ENCODE measurements at regions not wholly inside any gene's neighbourhood (a gene's known extent, or its start where the extent isn't known, plus 50 kb on each side); places are given as distances from the start of the nearest gene placed in this dataset.

DNA sequence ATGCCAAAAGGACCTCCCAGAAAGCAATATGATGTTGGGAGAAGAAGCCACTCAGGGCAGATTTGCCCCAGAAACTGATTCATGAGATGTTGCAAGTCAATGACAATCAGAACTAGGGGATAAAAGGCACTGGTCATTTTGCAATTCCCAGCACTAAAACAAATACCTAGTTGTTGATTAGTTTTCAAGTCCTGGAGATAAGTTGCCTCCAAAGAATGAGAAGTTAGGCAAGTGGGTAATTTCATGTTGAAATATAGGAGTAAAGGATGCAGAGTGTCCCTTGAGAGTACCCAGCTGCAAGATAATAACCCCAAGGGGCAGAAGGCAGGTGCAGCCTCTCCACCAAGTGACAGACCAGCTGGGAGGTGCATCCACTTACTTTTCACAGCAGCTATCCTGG lies 363.6 kb downstream of the PBX1 start (continued):
- TF ChIP-seq REST (IDR thresholded peaks at IDR 0.05; ENCODE audit: low read depth) (no peak), ATF3 (IDR thresholded peaks at IDR 0.05) (no peak), SP1 (IDR thresholded peaks at IDR 0.05; ENCODE audit: low read depth) (no peak), ELF1 (IDR thresholded peaks at IDR 0.05; ENCODE audit: borderline replicate concordance, low read depth) (no peak), SRF (IDR thresholded peaks at IDR 0.05; ENCODE audit: low read depth) (no peak), ZNF274 (IDR thresholded peaks at IDR 0.05; ENCODE audit: low read depth, low read length) (no peak)
- TF ChIP-seq, protein P1, sequence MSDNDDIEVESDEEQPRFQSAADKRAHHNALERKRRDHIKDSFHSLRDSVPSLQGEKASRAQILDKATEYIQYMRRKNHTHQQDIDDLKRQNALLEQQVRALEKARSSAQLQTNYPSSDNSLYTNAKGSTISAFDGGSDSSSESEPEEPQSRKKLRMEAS (IDR thresholded peaks at IDR 0.05): no peak

DNA sequence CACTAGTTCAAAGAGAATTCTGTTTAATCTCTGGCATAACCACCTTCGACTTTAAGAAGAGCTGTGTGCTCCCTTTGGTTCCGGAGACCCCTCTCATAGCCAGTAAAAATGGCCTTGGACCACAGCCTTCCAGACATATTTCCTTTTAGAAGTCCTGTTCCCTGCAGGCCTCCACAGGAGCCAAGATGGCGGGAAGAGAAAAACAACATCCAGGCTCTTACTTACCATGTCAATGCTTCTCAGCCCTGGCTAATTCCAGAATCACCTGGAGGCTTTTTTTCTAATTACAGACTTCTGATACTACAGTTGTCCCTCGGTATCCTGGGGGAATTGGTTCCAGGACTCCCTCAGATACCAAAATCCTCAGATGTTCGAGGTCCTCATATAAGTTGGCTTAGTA lies 362.5 kb downstream of the PBX1 start:
- peaks cover 5% of the 10 kb centered on the region; the same call in 1 of the 2 replicates for H3K27me3 ChIP-seq (ENCODE audit: insufficient read depth, low read length)
- no peak overlapping the region for H2AFZ ChIP-seq (ENCODE audit: low read depth, low read length, poor library complexity, severe bottlenecking)
- intact Hi-C loops (cut with micrococcal nuclease): no loop called here
- H3K4me1 ChIP-seq (ENCODE audit: control insufficient read depth in 1 of 2, insufficient read depth in 2 of 2, low read length in 2 of 2): no peaks in the 10 kb centered on the region
- no peak overlapping the region for H3K27ac ChIP-seq (ENCODE audit: low read depth, low read length)
- ChIA-PET RAD21 (ENCODE audit: low non-redundant PET in 1 of 2, low total read pairs in 2 of 2, uncharacterized antibody in 2 of 2, unreplicated experiment in 2 of 2) (no interaction called here), CTCF (no interaction called here), POLR2A (no interaction called here)
- no peaks in the 10 kb centered on the region for H3K36me3 ChIP-seq (ENCODE audit: control insufficient read depth in 1 of 2, insufficient read depth in 2 of 2, low read length in 2 of 2)
- TF ChIP-seq ELF1 (IDR thresholded peaks at IDR 0.05; ENCODE audit: borderline replicate concordance, low read depth): no peak
- no peak for TF ChIP-seq CEBPB (IDR thresholded peaks at IDR 0.05; ENCODE audit: low read depth)
- no peak for TF ChIP-seq SRF (IDR thresholded peaks at IDR 0.05; ENCODE audit: low read depth)
- no peak for TF ChIP-seq CTCF (IDR thresholded peaks at IDR 0.05 in 2 of 3, conservative IDR thresholded peaks at IDR 0.05 in 1 of 3; ENCODE audit: borderline replicate concordance in 1 of 3, insufficient read depth in 1 of 3, low read depth in 2 of 3, low read length in 2 of 3)
- TF ChIP-seq ZNF274 (IDR thresholded peaks at IDR 0.05; ENCODE audit: low read depth, low read length): no peak
- TF ChIP-seq EGR1 (IDR thresholded peaks at IDR 0.05; ENCODE audit: low read depth): no peak
- no peak for TF ChIP-seq FOSL1 (IDR thresholded peaks at IDR 0.05; ENCODE audit: low read depth)
- no peak for TF ChIP-seq CBX3 (IDR thresholded peaks at IDR 0.05; ENCODE audit: low read depth)
- no peak for TF ChIP-seq EZH2phosphoT487 (IDR thresholded peaks at IDR 0.05; ENCODE audit: borderline replicate concordance)
- no peak for TF ChIP-seq ZFX (IDR thresholded peaks at IDR 0.05)
- TF ChIP-seq RAD21 (IDR thresholded peaks at IDR 0.05; ENCODE audit: low read depth): no peak
- no peak for TF ChIP-seq ATF3 (IDR thresholded peaks at IDR 0.05)
- TF ChIP-seq POLR2A (IDR thresholded peaks at IDR 0.05; ENCODE audit: borderline replicate concordance, extremely low read depth, insufficient read depth, insufficient read length): no peak
- TF ChIP-seq JUND (IDR thresholded peaks at IDR 0.05): no peak
- no peak overlapping the region for H3K4me3 ChIP-seq (replicated peaks in 1 of 2; ENCODE audit: low read depth in 1 of 2, low read length in 2 of 2)
- H4K20me1 ChIP-seq (ENCODE audit: insufficient read depth): no peaks in the 10 kb centered on the region
- ATAC-seq (no peak), DNase-seq (ENCODE audit: low read depth, low spot score) (no peak)
- H3K79me2 ChIP-seq (ENCODE audit: insufficient read depth, low read length): no peaks in the 10 kb centered on the region
- no peak overlapping the region for H3K4me2 ChIP-seq (ENCODE audit: low read length)
- H3K9ac ChIP-seq (ENCODE audit: low read length): no peak overlapping the region
- no peaks in the 10 kb centered on the region for H3K9me2 ChIP-seq (ENCODE audit: insufficient read depth)
- BruUV-seq (replicated peaks): no TSS peak
- no peaks in the 10 kb centered on the region for H3K9me3 ChIP-seq (ENCODE audit: control insufficient read depth in 1 of 2, insufficient read depth in 1 of 2, low read depth in 1 of 2, low read length in 2 of 2)

All from HCT116 (cell line).